Keratinocyte (primary cell): ENCODE measurements at regions not wholly inside any gene's neighbourhood (a gene's known extent, or its start where the extent isn't known, plus 50 kb on each side); places are given as distances from the start of the nearest gene placed in this dataset.

ENCODE experiments used
- DNase-seq: peaks from one replicate; pipeline ENCODE4 v3.0.0-alpha.2; 2011; ENCODE audit warnings: low read depth, missing footprints, low spot score
- FAIRE-seq: peaks from 2 replicates; lab custom pipeline; 2011; peaks lifted over from hg19 to GRCh38; lab: Jason Lieb, UNC
- H2AFZ ChIP-seq: 2 replicates; pipeline ENCODE4 v1.6.0; 2012; ENCODE audit warnings: low read length, control low read depth, inconsistent platforms; ENCODE audit not compliant: control insufficient read depth
- H3K27ac ChIP-seq: 2 replicates; pipeline ENCODE4 v1.5.1; 2011; ENCODE audit warnings: low read length; ENCODE audit not compliant: control insufficient read depth, insufficient read depth
- H3K27me3 ChIP-seq: 3 replicates; pipeline ENCODE4 v1.6.0; 2011; ENCODE audit warnings: low read length; ENCODE audit not compliant: control insufficient read depth, insufficient read depth; ENCODE audit errors: extremely low read depth
- H3K36me3 ChIP-seq, 2 experiments: 2 replicates in 1 of 2; 3 replicates in 1 of 2; pipeline ENCODE4 v1.5.1; 2011; ENCODE audit warnings: low read length in 2 of 2, mild to moderate bottlenecking in 1 of 2; ENCODE audit not compliant: control insufficient read depth in 2 of 2, insufficient read depth in 2 of 2; ENCODE audit errors: extremely low read depth in 1 of 2
- H3K4me1 ChIP-seq: 3 replicates; pipeline ENCODE4 v1.5.1; 2011; ENCODE audit warnings: low read length; ENCODE audit not compliant: control insufficient read depth, insufficient read depth; ENCODE audit errors: extremely low read depth
- H3K4me2 ChIP-seq: 3 replicates; pipeline ENCODE4 v1.6.0; 2011; ENCODE audit warnings: low read depth, low read length; ENCODE audit not compliant: control insufficient read depth, insufficient read depth; ENCODE audit errors: extremely low read depth
- H3K4me3 ChIP-seq, 3 experiments: fragments of 200-600 bp in 1 of 3; sonication (generic) in 1 of 3; 2 replicates in 2 of 3; 3 replicates in 1 of 3; pipeline ENCODE4 v1.5.1; 2011 to 2016; ENCODE audit warnings: low read length in 3 of 3, mild to moderate bottlenecking in 3 of 3, control low read depth in 2 of 3, inconsistent platforms in 1 of 3, low read depth in 1 of 3, mixed read lengths in 1 of 3, mixed run types in 1 of 3, moderate library complexity in 1 of 3; ENCODE audit not compliant: control insufficient read depth in 2 of 3, insufficient read depth in 2 of 3; ENCODE audit errors: extremely low read depth in 1 of 3
- H3K79me2 ChIP-seq: 2 replicates; pipeline ENCODE4 v1.6.0; 2012; ENCODE audit warnings: low read length; ENCODE audit not compliant: control insufficient read depth, insufficient read depth
- H3K9ac ChIP-seq: 3 replicates; pipeline ENCODE4 v1.6.0; 2011; ENCODE audit warnings: low read length; ENCODE audit not compliant: control insufficient read depth, insufficient read depth; ENCODE audit errors: extremely low read depth
- H3K9me1 ChIP-seq: 3 replicates; pipeline ENCODE4 v1.6.0; 2011; ENCODE audit warnings: low read length; ENCODE audit not compliant: control insufficient read depth, insufficient read depth; ENCODE audit errors: extremely low read depth
- H3K9me3 ChIP-seq: 2 replicates; pipeline ENCODE4 v1.5.1; 2012; ENCODE audit warnings: low read depth, low read length; ENCODE audit not compliant: control insufficient read depth
- H4K20me1 ChIP-seq: 3 replicates; pipeline ENCODE4 v1.6.0; 2011; ENCODE audit warnings: low read length; ENCODE audit not compliant: control insufficient read depth, insufficient read depth; ENCODE audit errors: extremely low read depth
- CTCF ChIP-seq, 3 experiments: IDR thresholded peaks in 1 of 3; conservative IDR thresholded peaks in 1 of 3; optimal IDR thresholded peaks in 1 of 3; 2 replicates in 2 of 3; 3 replicates in 1 of 3; pipeline versions ENCODE3 to v1.5.1; 2011; ENCODE audit warnings: low read length in 3 of 3, mild to moderate bottlenecking in 3 of 3, moderate library complexity in 2 of 3, control low read depth in 1 of 3, inconsistent platforms in 1 of 3; ENCODE audit not compliant: insufficient read depth in 2 of 3; ENCODE audit errors: extremely low read depth in 1 of 3
- EZH2 ChIP-seq: IDR thresholded peaks from one replicate; pipeline ENCODE4 v1.6.1; 2012; ENCODE audit warnings: inconsistent platforms, mild to moderate bottlenecking, low read length, moderate library complexity
- dilution Hi-C: fragments of 300-500 bp; cut with MboI; formaldehyde crosslinking; loops from one replicate; pipeline ENCODE4 v1.7.0; 2020; ENCODE audit warnings: low sequenced_read_pairs; ENCODE audit not compliant: extremely low pct_ligation_motif_present

GRCh38 chr1:194968916-194969315, 1639.3 kb downstream of the KCNT2 start:
- TF ChIP-seq EZH2 (no peak), CTCF (optimal IDR thresholded peaks at IDR 0.05 in 1 of 3, IDR thresholded peaks at IDR 0.05 in 1 of 3, conservative IDR thresholded peaks at IDR 0.05 in 1 of 3; ENCODE audit: extremely low read depth in 1 of 3, insufficient read depth in 2 of 3, low read length in 3 of 3) (no peak)
- Histone ChIP-seq H2AFZ (no peak overlapping the region), H3K27ac (no peak overlapping the region), H3K4me2 (no peak overlapping the region), H3K9me3 (no peaks in the 10 kb centered on the region), H3K27me3 (no peaks in the 10 kb centered on the region), H3K9ac (no peak overlapping the region), H3K4me3 (no peak overlapping the region), H3K9me1 (no peaks in the 10 kb centered on the region), H3K79me2 (no peaks in the 10 kb centered on the region), H4K20me1 (no peaks in the 10 kb centered on the region), H3K36me3 (no peaks in the 10 kb centered on the region), H3K4me1 (no peaks in the 10 kb centered on the region)
- dilution Hi-C loops: no loop called here
- FAIRE-seq (no peak), DNase-seq (no peak)

GRCh38 chr1:194959795-194960194, 1648.4 kb downstream of the KCNT2 start:
- no peaks in the 10 kb centered on the region for H3K79me2 ChIP-seq
- H3K4me1 ChIP-seq: no peaks in the 10 kb centered on the region
- H3K9me3 ChIP-seq: no peaks in the 10 kb centered on the region
- FAIRE-seq (no peak), DNase-seq (no peak)
- no peaks in the 10 kb centered on the region for H3K36me3 ChIP-seq
- no peaks in the 10 kb centered on the region for H3K9me1 ChIP-seq
- H4K20me1 ChIP-seq: no peaks in the 10 kb centered on the region
- dilution Hi-C loops: no loop called here
- H3K4me3 ChIP-seq: no peak overlapping the region
- H3K9ac ChIP-seq: no peak overlapping the region
- no peak overlapping the region for H3K27ac ChIP-seq
- no peaks in the 10 kb centered on the region for H3K27me3 ChIP-seq
- no peak for TF ChIP-seq CTCF (optimal IDR thresholded peaks at IDR 0.05 in 1 of 3, IDR thresholded peaks at IDR 0.05 in 1 of 3, conservative IDR thresholded peaks at IDR 0.05 in 1 of 3; ENCODE audit: extremely low read depth in 1 of 3, insufficient read depth in 2 of 3, low read length in 3 of 3)
- TF ChIP-seq EZH2: no peak
- no peak overlapping the region for H3K4me2 ChIP-seq
- no peak overlapping the region for H2AFZ ChIP-seq
